Retinal pigment epithelial cell (primary cell): ENCODE measurements at regions not wholly inside any gene's neighbourhood (a gene's known extent, or its start where the extent isn't known, plus 50 kb on each side); places are given as distances from the start of the nearest gene placed in this dataset.

Experiments
- DNase-seq: peaks from one replicate; pipeline ENCODE4 v3.0.0-alpha.2; 2010; ENCODE audit warnings: low read depth
- H3K4me3 ChIP-seq: 2 replicates; pipeline ENCODE4 v1.5.1; 2011; ENCODE audit warnings: mild to moderate bottlenecking, low read length, control low read depth, moderate library complexity
- TF ChIP-seq, protein P1 (sequence below): conservative IDR thresholded peaks from 2 replicates; pipeline ENCODE4 v1.5.1; 2011; ENCODE audit warnings: low read depth, low read length, control low read depth, inconsistent platforms

- TF ChIP-seq, protein P1, sequence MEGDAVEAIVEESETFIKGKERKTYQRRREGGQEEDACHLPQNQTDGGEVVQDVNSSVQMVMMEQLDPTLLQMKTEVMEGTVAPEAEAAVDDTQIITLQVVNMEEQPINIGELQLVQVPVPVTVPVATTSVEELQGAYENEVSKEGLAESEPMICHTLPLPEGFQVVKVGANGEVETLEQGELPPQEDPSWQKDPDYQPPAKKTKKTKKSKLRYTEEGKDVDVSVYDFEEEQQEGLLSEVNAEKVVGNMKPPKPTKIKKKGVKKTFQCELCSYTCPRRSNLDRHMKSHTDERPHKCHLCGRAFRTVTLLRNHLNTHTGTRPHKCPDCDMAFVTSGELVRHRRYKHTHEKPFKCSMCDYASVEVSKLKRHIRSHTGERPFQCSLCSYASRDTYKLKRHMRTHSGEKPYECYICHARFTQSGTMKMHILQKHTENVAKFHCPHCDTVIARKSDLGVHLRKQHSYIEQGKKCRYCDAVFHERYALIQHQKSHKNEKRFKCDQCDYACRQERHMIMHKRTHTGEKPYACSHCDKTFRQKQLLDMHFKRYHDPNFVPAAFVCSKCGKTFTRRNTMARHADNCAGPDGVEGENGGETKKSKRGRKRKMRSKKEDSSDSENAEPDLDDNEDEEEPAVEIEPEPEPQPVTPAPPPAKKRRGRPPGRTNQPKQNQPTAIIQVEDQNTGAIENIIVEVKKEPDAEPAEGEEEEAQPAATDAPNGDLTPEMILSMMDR = no peak
- no peak overlapping the region for H3K4me3 ChIP-seq
- DNase-seq = no peak
These were observed 174.8 kb upstream of the CDKN3 start for GRCh38 chr14:54221971-54222370.

- TF ChIP-seq, protein P1 = no peak
- no peak overlapping the region for H3K4me3 ChIP-seq
- no peak for DNase-seq
These were observed 172.9 kb upstream of the CDKN3 start for GRCh38 chr14:54223831-54224402.

DNA sequence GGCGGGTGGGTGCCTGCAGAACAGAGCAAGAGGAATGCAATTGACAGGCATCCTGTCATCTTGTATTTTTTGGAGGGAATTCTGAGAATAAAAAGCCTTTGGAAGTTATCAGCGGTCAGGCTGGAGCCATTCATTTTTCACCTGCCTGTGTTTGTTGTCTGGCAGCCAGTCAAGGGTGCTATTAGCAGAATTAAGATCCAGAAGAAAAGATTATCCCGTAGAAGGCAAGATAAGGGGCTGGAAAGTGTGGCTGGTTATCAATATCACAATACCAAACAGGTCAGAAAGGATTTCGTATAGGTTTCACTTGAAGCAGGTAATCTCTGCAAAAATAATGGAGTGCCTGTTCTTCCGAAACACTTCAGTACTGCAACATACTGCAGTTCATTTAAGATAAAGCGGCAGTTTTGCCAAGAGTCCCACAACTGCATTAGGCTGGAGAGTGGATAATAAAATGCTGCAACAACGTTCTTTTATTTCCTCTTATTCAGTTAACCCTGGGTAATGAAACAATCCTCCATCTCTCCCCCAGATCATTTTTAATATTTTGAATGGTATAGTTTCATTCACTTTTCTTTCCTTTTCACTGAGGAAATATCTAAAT is 171.2 kb upstream of the CDKN3 start:
- H3K4me3 ChIP-seq = no peak overlapping the region
- TF ChIP-seq, protein P1 = no peak
- DNase-seq = no peak

- H3K4me3 ChIP-seq = no peak overlapping the region
- TF ChIP-seq, protein P1 = no peak
- DNase-seq = no peak
These were observed 170.7 kb upstream of the CDKN3 start for GRCh38 chr14:54226103-54226502.

- no peak overlapping the region for H3K4me3 ChIP-seq
- no peak for DNase-seq
- TF ChIP-seq, protein P1 = no peak
These were observed 170.2 kb upstream of the CDKN3 start for GRCh38 chr14:54226558-54226957.

GRCh38 chr14:54229136-54229535 is 167.7 kb upstream of the CDKN3 start:
- no peak for DNase-seq
- no peak overlapping the region for H3K4me3 ChIP-seq
- TF ChIP-seq, protein P1 = no peak

- H3K4me3 ChIP-seq = no peak overlapping the region
- TF ChIP-seq, protein P1 = no peak
- DNase-seq = no peak
These were observed 166.2 kb upstream of the CDKN3 start for GRCh38 chr14:54230645-54231044.
